ENCODE measurements at regions not wholly inside any gene's neighbourhood (a gene's known extent, or its start where the extent isn't known, plus 50 kb on each side); places are given as distances from the start of the nearest gene placed in this dataset.
"Not testable (repeated sequence)": the region's sequence is repeated elsewhere in the genome, so short reads cannot be mapped to it uniquely, and the experiment has no call there.

DNA sequence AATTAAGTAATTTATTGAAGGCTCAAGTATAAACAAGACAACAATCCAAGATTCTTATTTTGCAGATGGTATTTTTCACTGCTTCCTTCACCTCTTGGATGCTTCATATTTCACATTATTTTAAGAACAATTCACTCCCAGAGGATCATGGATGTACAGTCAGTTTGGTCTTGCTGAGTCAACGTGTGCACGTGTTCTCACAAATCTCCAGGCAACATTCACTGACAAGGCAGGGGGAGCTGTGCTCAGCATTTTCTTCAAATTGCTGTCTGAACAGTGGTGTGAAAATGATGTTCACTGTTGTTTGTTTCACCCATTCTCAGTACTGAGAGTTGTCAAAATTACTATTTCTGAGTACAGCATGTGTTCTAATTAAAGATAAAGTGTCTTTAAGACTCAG is 118.3 kb upstream of the SLC38A4 start:
- no peak for DNase-seq (ENCODE audit: low read depth, low spot score)

DNA sequence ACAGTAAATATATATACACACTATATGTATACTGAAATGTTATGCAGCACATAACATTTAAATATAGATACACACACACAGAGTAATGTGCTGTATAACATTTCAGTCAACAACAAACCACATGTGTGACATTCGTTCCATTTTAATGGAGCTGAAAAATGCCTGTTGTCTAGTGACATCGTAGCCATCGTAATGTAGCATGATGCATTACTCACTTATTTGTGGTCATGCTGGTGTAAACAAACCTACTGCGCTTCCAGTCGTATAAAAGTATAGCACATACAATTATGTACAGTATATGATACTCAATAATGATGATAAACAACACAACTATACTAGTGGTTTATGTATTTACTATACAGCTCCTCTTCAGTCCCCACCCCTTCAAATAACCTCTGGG is 119.0 kb upstream of the SLC38A4 start:
- DNase-seq (ENCODE audit: low read depth, low spot score): no peak

DNA sequence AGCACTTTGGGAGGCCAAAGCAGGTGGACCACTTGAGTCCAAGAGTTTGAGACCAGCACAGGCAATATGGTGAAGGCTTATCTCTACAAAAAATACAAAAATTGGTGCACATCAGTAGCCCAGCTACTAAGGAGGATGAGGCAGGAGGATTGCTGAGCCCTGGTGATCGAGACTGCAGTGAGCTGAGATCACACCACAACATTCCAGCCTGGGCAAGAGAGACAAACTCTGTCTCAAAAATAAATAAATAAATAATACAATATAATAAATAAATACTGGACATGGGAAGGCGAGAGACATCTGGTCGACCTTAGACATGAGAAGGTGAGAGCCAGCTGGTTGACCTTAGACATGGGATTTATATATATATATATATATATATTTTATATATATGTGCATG is 119.8 kb upstream of the SLC38A4 start:
- no peak for DNase-seq (ENCODE audit: low read depth, low spot score)

DNA sequence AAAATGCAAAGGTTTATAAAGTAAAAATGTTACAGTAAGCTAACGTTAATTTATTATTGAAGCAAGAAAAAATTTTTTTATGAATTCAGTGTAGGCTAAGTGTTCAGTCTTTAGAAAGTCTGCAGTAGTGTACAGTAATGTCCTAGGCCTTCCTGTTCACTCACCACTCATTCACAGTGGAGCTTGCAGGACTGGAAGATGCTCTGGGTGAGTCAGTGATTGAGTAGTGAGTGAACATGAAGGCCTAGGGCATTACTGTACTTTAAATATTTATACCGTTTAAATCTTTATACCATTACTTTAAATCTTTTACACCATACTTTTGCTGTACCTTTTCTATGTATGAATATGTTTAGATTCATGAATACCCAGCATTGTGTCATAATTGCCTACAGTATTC is 120.3 kb upstream of the SLC38A4 start:
- DNase-seq (ENCODE audit: low read depth, low spot score): no peak

DNA sequence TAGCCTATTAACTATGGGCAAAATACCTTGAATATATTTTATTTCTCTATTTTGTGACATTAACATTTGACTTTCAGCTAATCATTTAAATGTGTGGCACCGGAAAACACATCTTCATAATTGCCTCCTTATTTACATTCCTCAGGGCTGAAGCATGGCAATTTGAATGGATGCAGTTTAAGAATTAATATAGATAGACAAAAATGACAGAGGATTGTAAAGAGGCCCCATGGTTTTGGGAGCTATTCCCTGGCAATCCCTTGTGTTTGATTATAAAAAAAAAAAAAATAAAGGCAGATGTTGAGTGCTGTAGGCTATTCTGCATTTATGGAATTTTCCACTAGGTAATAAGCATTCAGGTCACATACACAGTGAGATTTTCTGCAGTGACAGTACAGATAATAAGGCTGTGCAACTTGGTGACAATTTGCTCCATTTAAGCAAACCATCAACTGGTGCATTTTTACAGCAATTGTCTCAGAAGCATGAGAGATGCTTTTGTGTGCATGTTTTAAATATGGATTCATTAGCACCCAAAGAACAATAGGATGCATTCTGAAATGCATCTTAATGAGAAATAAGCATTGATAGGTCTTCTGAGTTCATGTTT is 123.2 kb upstream of the SLC38A4 start:
- no peak for DNase-seq (ENCODE audit: low read depth, low spot score)

DNA sequence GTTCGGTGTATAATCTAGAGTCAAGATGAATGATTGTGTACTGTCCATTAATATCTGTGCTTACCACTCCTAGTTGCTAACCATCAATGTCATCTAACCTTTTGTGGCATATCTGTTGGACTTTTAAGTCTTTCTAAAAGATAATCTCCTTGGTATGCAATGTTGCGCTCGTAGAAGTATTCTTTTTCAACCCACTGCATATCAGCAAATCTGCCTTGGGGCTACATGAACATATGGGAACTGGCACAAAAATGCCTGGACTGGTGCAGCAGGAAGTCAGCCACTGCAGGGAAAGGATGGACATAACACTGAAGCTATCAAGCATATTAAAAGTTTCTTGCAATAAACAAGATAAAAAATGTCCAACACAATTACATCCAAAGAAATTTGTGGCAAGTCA is 124.3 kb upstream of the SLC38A4 start:
- no peak for DNase-seq (ENCODE audit: low read depth, low spot score)

DNA sequence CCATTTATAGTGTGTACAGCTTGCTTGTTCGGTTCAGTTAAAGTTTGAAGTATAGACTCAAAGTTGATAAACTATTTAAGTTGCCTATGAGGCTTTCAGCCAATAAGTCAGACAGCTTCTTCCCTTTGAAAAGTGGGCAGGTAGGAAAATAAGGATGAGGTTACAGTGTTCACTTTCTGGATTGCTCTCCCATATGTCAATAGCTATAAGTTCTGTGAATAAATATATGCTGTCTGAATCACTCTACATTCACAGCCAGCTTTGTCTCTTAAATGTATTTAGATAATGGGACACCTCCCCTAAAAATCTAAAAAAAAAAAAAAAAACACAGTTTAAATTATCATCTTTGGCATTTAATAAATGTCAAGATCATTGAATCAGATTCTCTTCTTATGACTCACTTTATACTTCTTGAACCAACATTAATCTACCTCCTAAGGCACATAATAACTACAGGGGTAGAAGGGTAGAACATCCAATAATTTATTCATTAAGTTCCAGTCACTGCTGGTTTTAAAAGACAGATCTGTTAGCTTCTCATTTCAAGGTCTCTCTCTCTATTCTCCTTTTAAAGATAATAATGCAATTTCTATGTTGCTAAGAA is 126.4 kb upstream of the PCED1B start:
- DNase-seq (ENCODE audit: low read depth, low spot score): no peak

DNA sequence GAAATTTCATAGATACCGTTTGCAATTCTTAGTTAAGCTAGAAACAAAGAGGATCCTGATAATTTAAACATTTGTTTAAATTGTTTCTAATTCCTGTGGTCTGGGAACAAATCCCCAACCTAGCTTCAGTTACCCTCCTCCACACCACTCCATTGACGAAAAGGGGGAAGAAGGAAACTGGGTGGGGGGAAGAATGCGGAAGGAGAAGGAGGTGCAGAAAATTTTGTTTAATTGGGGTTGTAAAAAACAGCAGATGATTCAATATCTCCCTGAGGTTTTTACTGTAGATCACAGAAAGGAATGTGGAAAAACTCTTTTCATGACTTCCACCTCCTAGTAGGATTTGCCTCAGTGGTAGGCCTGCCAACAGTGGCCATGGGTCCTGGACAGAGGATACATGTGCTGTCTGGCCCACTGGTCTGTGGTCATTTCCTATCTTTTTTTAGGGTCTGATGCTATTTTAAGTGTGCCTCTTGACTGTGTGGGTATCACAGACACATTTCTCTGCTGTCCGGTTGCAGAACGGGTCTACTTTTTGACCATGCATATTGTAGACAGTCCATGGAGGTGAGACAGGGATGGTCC is 122.9 kb upstream of the PCED1B start:
- DNase-seq (ENCODE audit: low read depth, low spot score): no peak

DNA sequence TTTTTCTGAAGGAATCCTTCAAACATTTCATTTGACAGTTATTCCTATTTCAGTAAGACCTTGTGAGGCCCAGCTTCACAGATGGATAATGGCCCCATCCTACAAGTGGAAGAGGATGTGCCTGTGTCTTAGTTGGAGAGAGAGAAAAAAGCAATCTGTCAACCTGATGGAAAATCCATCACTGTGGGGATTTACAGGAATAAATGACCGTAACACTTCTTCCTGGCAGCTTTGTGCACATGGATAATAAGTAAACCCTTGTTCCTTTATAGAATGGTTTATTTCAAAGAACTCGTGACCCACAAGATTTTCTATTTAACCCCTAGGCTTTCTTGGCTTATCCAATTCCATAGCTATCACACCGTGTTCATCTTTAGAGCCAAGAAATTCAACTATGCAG is 121.4 kb upstream of the PCED1B start:
- DNase-seq (ENCODE audit: low read depth, low spot score): no peak

DNA sequence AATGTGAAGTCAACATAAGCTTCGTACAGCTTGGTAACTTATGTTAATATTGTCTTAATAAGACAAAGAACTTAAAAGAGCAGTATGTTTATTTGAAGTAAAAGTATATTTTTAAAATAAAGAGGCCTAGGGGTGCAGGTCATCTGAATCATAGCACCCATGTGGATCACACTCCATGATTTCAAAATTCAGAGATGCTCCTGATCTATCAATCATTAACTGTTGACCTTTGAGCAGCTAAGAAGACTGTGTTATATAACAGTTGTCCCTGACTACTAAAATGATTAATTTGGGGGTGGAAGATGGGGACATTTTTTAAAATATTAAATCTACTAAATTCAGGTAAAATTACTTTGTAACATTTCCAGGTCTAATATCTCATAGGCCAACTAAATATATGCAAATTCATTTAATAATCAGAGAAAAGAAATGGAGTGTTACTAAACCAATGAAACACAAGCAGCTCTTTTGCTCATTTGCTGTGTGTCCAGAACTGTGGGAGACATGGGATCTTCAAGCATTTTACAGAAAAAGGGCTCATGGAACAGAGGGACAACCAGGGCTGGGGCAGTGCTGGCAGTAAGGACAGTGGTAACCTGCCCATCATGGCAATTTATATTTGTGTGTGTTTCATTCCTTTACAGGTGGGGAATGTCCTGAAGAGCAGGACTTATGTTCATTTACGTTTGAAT is 120.7 kb upstream of the PCED1B start:
- DNase-seq (ENCODE audit: low read depth, low spot score): no peak

DNA sequence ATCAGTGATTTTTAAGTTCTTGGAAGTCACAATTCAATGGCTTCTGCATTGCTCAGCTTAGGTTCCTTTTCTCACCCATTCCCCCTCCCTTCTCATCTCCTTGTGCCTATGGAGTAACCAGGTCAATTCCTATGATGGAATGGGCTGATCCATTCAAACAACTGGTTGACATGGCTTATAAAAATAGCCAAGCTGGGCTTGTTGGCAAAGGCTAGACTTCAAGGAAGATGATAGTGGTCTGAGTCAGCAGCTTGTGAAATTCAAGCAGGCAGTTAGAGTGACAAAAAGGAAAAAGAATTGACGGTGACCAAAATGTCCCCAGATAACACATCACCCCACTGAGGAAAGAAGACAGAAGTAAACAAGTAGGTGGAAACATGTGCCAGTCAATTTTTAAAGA is 119.9 kb upstream of the PCED1B start:
- no peak for DNase-seq (ENCODE audit: low read depth, low spot score)

DNA sequence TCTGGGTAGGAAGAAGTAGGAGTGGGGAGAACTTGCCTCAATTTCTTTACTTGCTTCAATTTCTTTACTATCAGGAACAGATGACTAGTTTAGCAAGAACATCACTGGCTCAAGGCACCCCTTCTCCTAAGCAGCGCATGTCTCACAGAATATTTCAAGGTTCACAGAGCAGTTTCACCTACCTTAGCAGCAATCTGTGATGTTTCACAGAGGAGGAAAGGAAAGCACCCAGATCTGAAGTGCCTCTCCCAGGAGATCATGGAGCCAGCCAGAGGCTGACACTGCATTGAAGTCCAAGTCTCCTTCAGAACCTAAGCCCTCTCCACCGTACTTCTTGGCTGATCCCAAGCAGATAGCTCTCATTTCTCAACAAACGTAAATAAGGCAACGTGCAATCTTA is 118.7 kb upstream of the PCED1B start:
- DNase-seq (ENCODE audit: low read depth, low spot score): no peak

DNA sequence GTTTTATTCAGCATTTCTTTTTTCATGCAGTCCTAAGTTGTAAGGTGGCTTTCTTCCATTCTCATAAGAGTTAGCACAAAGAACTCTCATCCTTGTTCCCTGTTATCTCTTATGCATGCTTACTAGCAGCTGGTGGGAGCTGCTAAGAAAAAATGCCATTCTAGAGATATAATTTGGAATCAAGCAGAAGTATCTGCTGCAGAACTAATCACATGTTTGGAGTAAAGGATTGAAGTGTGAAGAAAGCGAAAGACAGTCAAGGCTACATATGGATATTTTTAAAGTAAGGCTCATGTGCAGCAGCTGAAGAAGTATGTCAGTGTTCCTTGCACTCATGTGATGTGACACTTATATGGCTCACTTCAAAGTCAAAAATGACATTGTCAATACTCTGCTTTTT is 116.2 kb upstream of the PCED1B start:
- no peak for DNase-seq (ENCODE audit: low read depth, low spot score)

DNA sequence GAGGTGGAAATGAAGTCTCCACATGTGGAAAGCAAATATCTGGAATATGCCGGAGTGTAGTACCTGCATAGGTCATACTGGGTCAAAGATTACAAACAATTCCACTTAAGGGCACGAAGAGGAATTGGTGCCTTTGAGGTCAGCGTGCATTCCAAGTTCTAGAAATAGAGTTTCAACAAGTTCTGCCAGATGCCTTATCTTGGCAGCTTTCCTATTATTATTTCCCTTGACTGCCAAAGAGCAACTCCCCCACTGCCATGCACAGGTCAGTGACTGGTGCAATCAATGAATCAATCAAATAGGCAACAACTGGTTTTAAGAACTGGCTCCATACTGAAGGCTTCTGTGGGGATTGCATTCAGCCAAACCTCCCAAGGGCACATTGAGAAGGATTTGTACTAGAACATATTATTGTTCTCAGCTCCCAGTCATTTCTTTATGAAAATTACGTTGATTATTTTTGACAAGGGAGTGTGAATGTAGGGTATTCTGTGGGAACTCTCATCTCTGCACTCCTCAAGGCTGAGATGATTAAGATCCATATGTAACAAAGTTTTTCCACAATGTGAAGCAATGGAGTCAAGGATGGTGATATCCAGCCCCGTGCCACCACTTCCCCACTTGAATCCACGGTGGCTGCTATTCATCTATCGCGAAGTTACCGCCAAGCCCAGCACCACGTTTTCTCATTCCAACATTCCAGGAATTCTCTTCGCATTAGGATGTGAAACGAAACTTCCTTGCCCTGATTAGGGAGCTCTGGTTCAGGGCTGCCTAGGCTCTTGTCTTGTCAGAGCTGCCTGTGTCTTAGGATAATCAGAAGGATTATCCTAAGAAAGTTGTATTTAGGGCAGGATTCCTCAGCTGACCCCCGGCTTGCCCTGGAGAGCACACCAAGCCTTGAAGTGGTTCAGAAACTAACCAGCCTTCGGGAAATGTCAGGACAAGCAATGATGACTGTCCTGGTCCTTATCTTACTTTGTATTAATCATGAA is 115.1 kb upstream of the PCED1B start:
- peak; percentile 69 for DNase-seq (ENCODE audit: low read depth, low spot score)

DNA sequence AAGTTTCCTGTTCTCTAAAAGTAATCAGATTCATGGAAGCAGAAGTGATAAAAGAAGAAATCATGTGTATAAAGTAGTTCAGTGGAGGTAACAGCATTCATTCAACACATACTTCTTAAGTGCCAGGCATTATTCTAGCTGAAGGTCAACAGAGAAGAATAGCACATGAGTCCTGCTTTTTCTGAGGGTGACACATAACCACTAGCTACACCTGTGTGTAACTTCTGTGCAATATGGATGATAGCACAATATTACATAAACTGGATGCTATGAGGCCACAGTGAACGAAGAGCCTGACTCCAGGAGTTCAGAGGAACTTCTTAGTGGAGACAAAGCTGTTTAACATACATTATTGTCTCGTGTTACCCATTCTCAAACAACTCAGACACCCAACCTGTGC is 114.3 kb upstream of the PCED1B start:
- no peak for DNase-seq (ENCODE audit: low read depth, low spot score)

DNA sequence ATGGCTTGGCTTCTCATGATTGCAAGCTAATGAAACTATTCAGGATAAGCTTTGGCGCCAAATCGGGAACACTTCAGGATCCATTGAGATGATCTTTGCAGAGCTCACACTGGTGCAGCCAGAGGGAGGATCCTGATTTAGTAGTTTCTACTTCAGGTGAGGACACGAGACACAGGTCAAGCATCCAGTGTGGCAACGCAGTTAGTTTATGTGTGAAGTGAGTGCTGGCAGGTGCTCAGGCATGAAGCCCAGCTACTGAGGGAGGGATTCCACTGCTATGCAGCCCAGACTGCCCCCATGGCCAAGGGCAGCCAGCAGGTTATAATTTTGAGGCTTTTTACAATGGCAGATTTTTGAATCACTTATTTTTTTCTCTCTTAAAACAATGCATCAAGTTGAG is 113.5 kb upstream of the PCED1B start:
- DNase-seq (ENCODE audit: low read depth, low spot score): no peak

DNA sequence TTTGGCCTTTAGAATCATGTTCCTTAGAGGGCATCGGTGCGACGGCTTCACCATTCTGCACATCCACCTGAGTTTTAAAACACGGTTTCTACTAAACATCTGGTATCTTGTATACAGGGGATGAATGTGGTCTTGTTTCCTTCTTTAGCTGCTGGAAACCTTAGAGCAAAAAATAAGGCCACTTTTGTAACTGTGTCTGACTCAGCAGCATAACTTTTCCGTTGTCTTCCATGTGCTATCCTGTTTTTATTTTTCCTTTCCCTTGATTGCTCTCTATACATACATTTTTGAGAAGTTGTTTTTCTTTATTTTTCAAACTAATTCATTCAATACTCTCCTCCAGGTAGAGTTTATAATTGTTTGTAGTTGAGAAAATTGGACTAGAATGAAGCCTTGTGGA is 108.8 kb upstream of the PCED1B start:
- no peak for DNase-seq (ENCODE audit: low read depth, low spot score)

DNA sequence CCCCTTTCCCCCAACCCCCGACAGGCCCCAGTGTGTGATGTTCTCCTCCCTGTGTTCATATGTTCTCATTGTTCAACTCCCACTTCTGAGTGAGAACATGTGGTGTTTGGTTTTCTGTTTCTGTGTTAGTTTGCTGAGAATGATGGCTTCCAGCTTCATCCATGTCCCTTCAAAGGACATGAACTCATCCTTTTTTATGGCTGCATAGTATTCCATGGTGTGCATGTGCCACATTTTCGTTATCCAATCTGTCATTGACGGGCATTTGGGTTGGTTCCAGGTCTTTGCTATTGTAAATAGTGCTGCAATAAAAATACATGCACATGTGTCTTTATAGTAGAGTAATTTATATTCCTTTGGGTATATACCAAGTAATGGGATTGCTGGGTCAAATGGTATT is 105.5 kb upstream of the PCED1B start:
- DNase-seq (ENCODE audit: low read depth, low spot score): not testable (repeated sequence)

DNA sequence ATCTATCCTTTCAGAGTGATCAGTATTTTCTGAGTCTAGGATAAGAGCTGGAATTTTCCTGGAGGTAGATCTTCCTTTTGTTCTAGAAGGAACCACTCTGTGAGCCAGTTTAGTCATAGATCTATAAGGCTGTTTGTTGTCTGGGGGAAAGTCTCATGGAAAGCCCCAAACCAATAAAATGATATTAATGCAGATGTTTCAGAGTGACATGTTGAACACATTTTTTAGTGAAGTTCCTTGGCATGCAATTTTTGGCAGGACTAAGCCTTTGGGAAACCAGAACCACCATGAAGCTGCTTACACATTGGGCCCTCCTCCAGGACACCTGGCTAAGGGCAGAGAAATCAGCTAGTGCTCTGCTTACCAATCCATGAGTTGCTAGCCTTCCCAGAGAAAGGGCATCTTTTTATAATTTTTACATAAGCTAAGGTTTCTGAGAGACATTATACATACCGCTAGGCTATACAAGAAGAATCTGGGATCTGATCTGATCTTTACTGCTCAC is 101.5 kb upstream of the PCED1B start:
- DNase-seq (ENCODE audit: low read depth, low spot score): no peak

DNA sequence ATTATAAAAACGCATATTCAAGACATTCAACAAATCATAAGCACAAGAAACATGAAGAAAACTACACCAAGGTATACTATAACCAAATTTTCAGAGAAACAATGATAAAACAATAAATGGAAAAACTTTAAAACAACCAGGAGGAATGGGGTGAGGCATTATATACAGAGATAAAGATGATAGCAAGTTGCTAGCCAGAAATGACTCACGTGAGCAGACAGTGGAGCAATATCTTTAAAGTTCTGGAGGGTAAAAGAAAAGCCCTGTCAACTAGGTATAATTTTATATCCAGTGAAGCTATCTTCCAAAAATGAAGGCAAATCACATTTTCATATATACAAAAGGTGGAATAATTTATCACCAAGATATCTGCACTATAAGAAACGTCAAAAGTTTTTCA is 97.8 kb upstream of the PCED1B start:
- DNase-seq (ENCODE audit: low read depth, low spot score): no peak

DNA sequence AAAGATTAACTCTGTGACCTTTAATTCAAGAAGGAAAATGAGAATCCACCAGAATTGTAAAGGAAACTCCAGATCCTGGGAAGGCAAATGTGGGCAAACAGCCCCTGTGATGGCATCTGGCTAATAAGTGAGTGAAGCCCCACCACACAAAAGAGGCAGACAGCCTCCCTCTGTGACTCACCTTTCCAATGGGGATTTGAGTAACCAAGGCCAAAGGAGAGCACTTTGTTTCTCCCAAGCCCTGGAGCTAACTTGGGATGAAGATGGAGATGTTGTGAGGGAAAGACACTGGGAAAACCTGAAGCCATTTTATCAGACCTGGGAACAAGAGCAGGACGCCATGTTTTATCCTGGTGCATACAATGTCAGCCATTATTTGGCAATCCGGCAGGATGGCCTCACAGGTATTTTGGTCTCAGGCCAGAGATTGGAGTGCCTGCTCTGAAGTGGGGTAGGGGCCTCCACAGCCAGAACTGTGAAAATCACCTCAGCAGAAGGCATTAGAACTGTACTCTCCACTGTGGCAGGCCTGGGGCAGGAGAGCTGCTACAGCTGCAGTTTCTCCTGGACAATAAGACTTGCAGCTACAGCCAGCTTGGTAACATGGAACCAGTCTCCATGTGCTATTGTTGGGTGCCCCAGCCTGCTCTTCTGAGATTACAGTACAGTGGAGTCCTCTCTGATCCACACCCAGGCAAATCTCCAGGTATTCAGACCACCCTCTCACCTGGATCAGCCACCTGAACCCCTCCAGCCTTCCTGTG is 96.6 kb upstream of the PCED1B start:
- no peak for DNase-seq (ENCODE audit: low read depth, low spot score)

Measured in iPS DF 19.7 (cell line).